ENCODE measurements at regions not wholly inside any gene's neighbourhood (a gene's known extent, or its start where the extent isn't known, plus 50 kb on each side); places are given as distances from the start of the nearest gene placed in this dataset.
"Not testable (repeated sequence)": the region's sequence is repeated elsewhere in the genome, so short reads cannot be mapped to it uniquely, and the experiment has no call there.

- intact Hi-C loops (cut with DNase I; ENCODE audit: low total_unique reads) = no loop called here
Observed at GRCh38 chr9:74071502-74071901, 425.6 kb upstream of the RORB start.

GRCh38 chr9:74073897-74074296 lies 423.2 kb upstream of the RORB start:
- H3K4me1 ChIP-seq = no peaks in the 10 kb centered on the region
- H3K4me3 ChIP-seq = no peak overlapping the region
- no peaks in the 10 kb centered on the region for H3K9me3 ChIP-seq
- 91 to 96% methylated on average over 3 to 7 of the region's 7 CpGs for WGBS, 2 donors
- no peak for DNase-seq
- intact Hi-C loops (cut with DNase I; ENCODE audit: low total_unique reads) = no loop called here
- no peak for TF ChIP-seq CTCF (IDR thresholded peaks at IDR 0.05)
- TF ChIP-seq POLR2A (IDR thresholded peaks at IDR 0.05) = no peak
- no peak overlapping the region for H3K27ac ChIP-seq
- no peaks in the 10 kb centered on the region for H3K36me3 ChIP-seq (ENCODE audit: low read depth, missing control alignments)
- no peaks in the 10 kb centered on the region for H3K27me3 ChIP-seq

More at GRCh38 chr9:74071502-74071901, 425.6 kb upstream of the RORB start:
- H3K27me3 ChIP-seq = no peaks in the 10 kb centered on the region
- no peaks in the 10 kb centered on the region for H3K9me3 ChIP-seq
- no peaks in the 10 kb centered on the region for H3K36me3 ChIP-seq (ENCODE audit: low read depth, missing control alignments)
- no peak for DNase-seq
- H3K27ac ChIP-seq = no peak overlapping the region
- no peak overlapping the region for H3K4me3 ChIP-seq
- TF ChIP-seq CTCF (IDR thresholded peaks at IDR 0.05) (no peak), POLR2A (IDR thresholded peaks at IDR 0.05) (no peak)
- H3K4me1 ChIP-seq = no peaks in the 10 kb centered on the region

GRCh38 chr9:74078647-74079046 lies 418.5 kb upstream of the RORB start:
- intact Hi-C loops (cut with DNase I; ENCODE audit: low total_unique reads) = no loop called here
- no peaks in the 10 kb centered on the region for H3K27me3 ChIP-seq
- TF ChIP-seq CTCF (IDR thresholded peaks at IDR 0.05) = no peak
- no peak for TF ChIP-seq POLR2A (IDR thresholded peaks at IDR 0.05)
- H3K4me1 ChIP-seq = no peaks in the 10 kb centered on the region
- no peak overlapping the region for H3K27ac ChIP-seq
- no peaks in the 10 kb centered on the region for H3K9me3 ChIP-seq
- no peak overlapping the region for H3K4me3 ChIP-seq
- no peaks in the 10 kb centered on the region for H3K36me3 ChIP-seq (ENCODE audit: low read depth, missing control alignments)
- DNase-seq = no peak

- intact Hi-C loops (cut with DNase I; ENCODE audit: low total_unique reads); H3K4me3 ChIP-seq; H3K27ac ChIP-seq; H3K36me3 ChIP-seq (ENCODE audit: low read depth, missing control alignments); H3K4me1 ChIP-seq; H3K9me3 ChIP-seq; DNase-seq; H3K27me3 ChIP-seq: not testable (repeated sequence)
- 96 to 98% methylated on average over 4 of the region's 4 CpGs for WGBS, 2 donors
Observed at GRCh38 chr9:74080652-74081051, 416.5 kb upstream of the RORB start.

- Histone ChIP-seq H3K27me3 (no peaks in the 10 kb centered on the region), H3K27ac (no peak overlapping the region), H3K4me1 (no peaks in the 10 kb centered on the region), H3K4me3 (no peak overlapping the region), H3K36me3 (ENCODE audit: low read depth, missing control alignments) (no peaks in the 10 kb centered on the region), H3K9me3 (no peaks in the 10 kb centered on the region)
- no peak for DNase-seq
- TF ChIP-seq CTCF (IDR thresholded peaks at IDR 0.05) = no peak
- TF ChIP-seq POLR2A (IDR thresholded peaks at IDR 0.05) = no peak
- intact Hi-C loops (cut with DNase I; ENCODE audit: low total_unique reads) = no loop called here
- 82 to 86% methylated on average over 2 of the region's 2 CpGs for WGBS, 2 donors
Observed at GRCh38 chr9:74083681-74084433, 413.3 kb upstream of the RORB start.

GRCh38 chr9:74085384-74086037 lies 411.6 kb upstream of the RORB start:
- H3K36me3 ChIP-seq (ENCODE audit: low read depth, missing control alignments); H3K4me1 ChIP-seq; H3K9me3 ChIP-seq; H3K27ac ChIP-seq; intact Hi-C loops (cut with DNase I; ENCODE audit: low total_unique reads); H3K4me3 ChIP-seq; DNase-seq; H3K27me3 ChIP-seq: not testable (repeated sequence)
- WGBS, 2 donors = 76 to 88% methylated on average over 6 to 8 of the region's 8 CpGs

GRCh38 chr9:74090921-74091320 lies 406.2 kb upstream of the RORB start:
- H3K36me3 ChIP-seq (ENCODE audit: low read depth, missing control alignments); DNase-seq; H3K27me3 ChIP-seq; H3K27ac ChIP-seq; intact Hi-C loops (cut with DNase I; ENCODE audit: low total_unique reads); H3K9me3 ChIP-seq; H3K4me1 ChIP-seq; H3K4me3 ChIP-seq: not testable (repeated sequence)
- WGBS, 2 donors = 89 to 96% methylated on average over 3 of the region's 3 CpGs

All from testis (tissue), 2 donors.